GM19468 (cell line): ENCODE measurements at regions not wholly inside any gene's neighbourhood (a gene's known extent, or its start where the extent isn't known, plus 50 kb on each side); places are given as distances from the start of the nearest gene placed in this dataset.
"Not testable (repeated sequence)": the region's sequence is repeated elsewhere in the genome, so short reads cannot be mapped to it uniquely, and the experiment has no call there.

ENCODE experiments used
- ATAC-seq: cut with Tn5 transposase; IDR thresholded peaks from one replicate; pipeline ENCODE4 v1.9.1; 2021; ENCODE audit warnings: mild to moderate bottlenecking, moderate library complexity, moderate number of reproducible peaks; ENCODE audit not compliant: unreplicated experiment; ENCODE audit errors: extremely low read depth

GRCh38 chr17:45585794-45586650 is 95.5 kb upstream of the PLEKHM1 start:
- ATAC-seq, result not testable (repeated sequence)

- not testable (repeated sequence) for ATAC-seq
Observed at GRCh38 chr17:45586651-45586934, 96.1 kb upstream of the PLEKHM1 start.

- not testable (repeated sequence) for ATAC-seq
Observed at GRCh38 chr17:45592433-45592923, 102.0 kb upstream of the PLEKHM1 start.

- ATAC-seq, result not testable (repeated sequence)
Observed at GRCh38 chr17:45596347-45596746, 105.8 kb upstream of the PLEKHM1 start.

GRCh38 chr17:45600052-45601012 is 109.8 kb upstream of the PLEKHM1 start:
- ATAC-seq, result not testable (repeated sequence)

GRCh38 chr17:45601013-45601412 is 110.5 kb upstream of the PLEKHM1 start:
- not testable (repeated sequence) for ATAC-seq

- ATAC-seq, result not testable (repeated sequence)
Observed at GRCh38 chr17:45601605-45602539, 111.4 kb upstream of the PLEKHM1 start.

- ATAC-seq, result not testable (repeated sequence)
Observed at GRCh38 chr17:45605751-45606150, 115.2 kb upstream of the PLEKHM1 start.

GRCh38 chr17:45619984-45620405 is 129.5 kb upstream of the PLEKHM1 start:
- ATAC-seq, result peak; percentile 85

GRCh38 chr17:45620468-45620867 is 129.9 kb upstream of the PLEKHM1 start:
- ATAC-seq, result not testable (repeated sequence)

GRCh38 chr17:45621087-45621486 is 130.6 kb upstream of the PLEKHM1 start:
- not testable (repeated sequence) for ATAC-seq

GRCh38 chr17:45622295-45622694 is 131.8 kb upstream of the PLEKHM1 start:
- not testable (repeated sequence) for ATAC-seq

GRCh38 chr17:45628019-45628418 is 137.5 kb upstream of the PLEKHM1 start:
- no peak for ATAC-seq

GRCh38 chr17:45631941-45632340 is 141.4 kb upstream of the PLEKHM1 start:
- ATAC-seq, result no peak

- no peak for ATAC-seq
Observed at GRCh38 chr17:45639297-45639849, 144.7 kb upstream of the CRHR1 start.

GRCh38 chr17:45640141-45640850 is 143.8 kb upstream of the CRHR1 start:
- no peak for ATAC-seq

GRCh38 chr17:45641541-45641940 is 142.6 kb upstream of the CRHR1 start:
- no peak for ATAC-seq

- no peak for ATAC-seq
Observed at GRCh38 chr17:45643591-45643990, 140.5 kb upstream of the CRHR1 start.

GRCh38 chr17:45644637-45645036 is 139.5 kb upstream of the CRHR1 start:
- not testable (repeated sequence) for ATAC-seq
